Right atrium auricular region (tissue), 2 donors: ENCODE measurements at regions not wholly inside any gene's neighbourhood (a gene's known extent, or its start where the extent isn't known, plus 50 kb on each side); places are given as distances from the start of the nearest gene placed in this dataset.

Experiments used
- DNase-seq: peaks from one replicate; pipeline ENCODE4 v3.0.0-alpha.2; 2019; ENCODE audit warnings: low spot score
- H3K27ac ChIP-seq, 2 donors: fragments of 200-600 bp; sonication (generic); 1 replicate in 1 of 2; 2 replicates in 1 of 2; pipeline ENCODE4 v1.5.1; 2016 to 2019
- H3K27me3 ChIP-seq, 2 donors: fragments of 200-600 bp; sonication (generic); one replicate each; pipeline versions ENCODE4 v1.5.1 to v1.6.0; 2017 to 2019
- H3K36me3 ChIP-seq: fragments of 200-600 bp; sonication (generic); one replicate; pipeline ENCODE4 v1.5.1; 2016
- H3K4me1 ChIP-seq, 2 donors: fragments of 200-600 bp; sonication (generic); one replicate each; pipeline versions ENCODE4 v1.5.1 to v1.6.0; 2017 to 2019
- H3K4me3 ChIP-seq, 2 donors: fragments of 200-600 bp; sonication (generic); 1 replicate in 1 of 2; 2 replicates in 1 of 2; pipeline ENCODE4 v1.5.1; 2017 to 2019; ENCODE audit warnings: mild to moderate bottlenecking in 1 of 2, moderate library complexity in 1 of 2
- H3K9me3 ChIP-seq, 2 donors: fragments of 200-600 bp; sonication (generic); one replicate each; pipeline ENCODE4 v1.5.1; 2019
- CTCF ChIP-seq, 2 donors: fragments of 200-600 bp; sonication (generic); IDR thresholded peaks; one replicate each; pipeline ENCODE4 v1.5.1; 2019; ENCODE audit warnings: antibody characterized with exemption in 2 of 2

DNA sequence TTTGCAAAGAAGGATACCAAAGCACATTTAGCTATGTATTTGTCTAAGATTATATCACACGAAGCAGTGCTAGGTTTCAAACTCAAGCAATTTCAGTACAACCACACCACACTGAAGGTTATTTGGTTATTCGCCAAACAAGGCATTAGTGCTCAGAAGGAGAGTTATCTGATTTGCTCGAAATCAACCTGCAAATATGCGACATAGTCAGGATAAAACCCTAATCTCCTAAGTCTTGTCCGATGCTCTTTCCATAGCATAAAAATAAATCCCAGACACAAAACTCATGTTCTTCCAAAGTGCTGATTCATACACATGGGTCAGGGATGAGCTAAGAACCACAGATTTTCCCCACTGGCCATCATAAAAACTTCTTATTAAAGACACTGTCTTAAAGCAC is 1288.0 kb upstream of the SORCS1 start:
- TF ChIP-seq CTCF (IDR thresholded peaks at IDR 0.05), result no peak
- no peaks in the 10 kb centered on the region for H3K9me3 ChIP-seq
- no peaks in the 10 kb centered on the region for H3K36me3 ChIP-seq
- H3K27ac ChIP-seq, result no peak overlapping the region
- no peaks in the 10 kb centered on the region for H3K27me3 ChIP-seq
- H3K4me1 ChIP-seq, result no peaks in the 10 kb centered on the region
- DNase-seq, result no peak
- no peak overlapping the region for H3K4me3 ChIP-seq

DNA sequence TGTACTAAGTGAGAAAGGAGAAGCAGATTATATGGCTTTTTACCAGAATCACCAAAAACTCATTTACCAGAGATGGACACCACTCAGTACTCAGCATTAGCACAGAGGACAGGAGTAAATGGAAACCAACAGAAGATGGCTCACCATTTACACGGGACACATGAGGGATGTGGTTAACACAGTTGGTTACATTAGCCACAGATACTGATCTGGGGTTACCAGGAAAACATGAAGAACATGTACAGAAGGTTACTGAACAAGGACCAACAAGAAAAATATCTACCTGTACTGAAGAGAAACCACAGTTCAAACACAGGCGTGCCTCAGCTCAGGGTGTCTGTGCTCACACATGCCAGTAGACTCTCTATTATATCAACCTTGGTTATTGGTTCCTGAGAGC is 1285.8 kb upstream of the SORCS1 start:
- Histone ChIP-seq H3K27ac (no peak overlapping the region), H3K4me1 (no peaks in the 10 kb centered on the region), H3K36me3 (no peaks in the 10 kb centered on the region), H3K9me3 (no peaks in the 10 kb centered on the region), H3K27me3 (no peaks in the 10 kb centered on the region), H3K4me3 (no peak overlapping the region)
- no peak for DNase-seq
- no peak for TF ChIP-seq CTCF (IDR thresholded peaks at IDR 0.05)

- Histone ChIP-seq H3K4me3 (no peak overlapping the region), H3K27ac (no peak overlapping the region), H3K9me3 (no peaks in the 10 kb centered on the region), H3K27me3 (no peaks in the 10 kb centered on the region), H3K36me3 (no peaks in the 10 kb centered on the region), H3K4me1 (no peaks in the 10 kb centered on the region)
- DNase-seq, result no peak
- TF ChIP-seq CTCF (IDR thresholded peaks at IDR 0.05), result no peak
Observed at GRCh38 chr10:108445746-108446145, 1281.2 kb upstream of the SORCS1 start.

DNA sequence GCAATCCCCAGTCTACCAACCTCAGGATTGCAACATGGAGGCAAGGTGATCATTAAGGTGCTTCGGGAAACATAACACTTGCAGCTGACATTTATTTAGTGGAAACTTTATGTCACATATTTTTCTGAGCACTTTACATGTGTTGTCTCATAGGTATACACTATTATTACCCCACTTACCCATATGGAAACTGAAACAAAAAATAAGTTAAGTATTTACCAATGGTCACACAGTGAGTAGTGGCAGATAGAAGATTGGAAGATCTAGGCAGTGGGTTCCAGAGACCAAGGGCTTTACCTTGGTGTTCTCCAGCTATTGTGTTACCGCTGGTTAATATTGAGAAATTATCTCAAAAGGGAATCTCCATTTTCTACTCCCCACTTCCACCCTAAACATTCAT is 1279.1 kb upstream of the SORCS1 start:
- Histone ChIP-seq H3K9me3 (no peaks in the 10 kb centered on the region), H3K4me3 (no peak overlapping the region), H3K4me1 (no peaks in the 10 kb centered on the region), H3K27ac (no peak overlapping the region), H3K27me3 (no peaks in the 10 kb centered on the region), H3K36me3 (no peaks in the 10 kb centered on the region)
- no peak for DNase-seq
- no peak for TF ChIP-seq CTCF (IDR thresholded peaks at IDR 0.05)

DNA sequence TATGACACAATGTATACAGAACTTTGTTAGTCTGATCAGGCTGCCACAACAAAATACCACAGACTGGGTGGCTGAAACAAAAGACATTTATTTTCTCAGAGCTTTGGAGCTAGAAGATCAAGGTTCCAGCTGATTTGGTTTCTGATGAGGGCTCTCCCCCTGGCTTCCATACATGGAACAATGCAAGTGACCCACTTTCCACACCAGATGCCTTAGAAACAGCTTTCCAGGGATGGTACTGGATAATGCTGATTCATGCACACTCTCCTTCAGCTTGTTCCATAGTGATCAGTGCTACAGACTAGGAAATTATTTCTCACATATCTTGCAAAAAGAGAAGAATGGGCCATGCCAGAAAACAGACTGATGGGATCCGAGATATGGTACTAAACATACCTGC is 1274.9 kb upstream of the SORCS1 start:
- Histone ChIP-seq H3K27me3 (no peaks in the 10 kb centered on the region), H3K9me3 (no peaks in the 10 kb centered on the region), H3K4me1 (no peaks in the 10 kb centered on the region), H3K27ac (no peak overlapping the region), H3K36me3 (no peaks in the 10 kb centered on the region), H3K4me3 (no peak overlapping the region)
- TF ChIP-seq CTCF (IDR thresholded peaks at IDR 0.05), result no peak
- DNase-seq, result no peak

DNA sequence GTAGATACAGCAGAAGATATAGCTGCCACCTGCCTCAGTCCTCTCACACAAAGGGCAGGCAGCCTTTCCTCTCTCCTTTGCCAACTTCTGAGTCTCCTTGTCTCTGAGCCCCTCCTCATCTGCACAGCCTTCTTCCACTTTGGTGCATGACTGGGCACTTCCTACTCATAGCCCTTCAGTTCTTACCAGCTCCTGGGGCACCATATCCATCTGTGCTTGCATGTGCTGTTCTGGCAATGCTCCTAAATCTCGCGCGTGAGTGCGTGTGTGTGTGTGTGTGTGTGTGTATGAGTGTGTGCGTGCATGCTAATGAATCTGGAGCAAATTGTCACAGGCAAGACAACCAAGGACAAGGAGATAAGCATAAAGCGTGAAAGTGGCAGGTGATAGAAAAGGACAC is 1271.6 kb upstream of the SORCS1 start:
- H3K36me3 ChIP-seq, result no peaks in the 10 kb centered on the region
- H3K27ac ChIP-seq, result no peak overlapping the region
- no peaks in the 10 kb centered on the region for H3K9me3 ChIP-seq
- H3K4me1 ChIP-seq, result no peaks in the 10 kb centered on the region
- no peak for DNase-seq
- H3K27me3 ChIP-seq, result no peaks in the 10 kb centered on the region
- TF ChIP-seq CTCF (IDR thresholded peaks at IDR 0.05), result no peak
- H3K4me3 ChIP-seq, result no peak overlapping the region
